Stimulated activated CD8-positive, alpha-beta memory T cell treated with anti-CD3 and anti-CD28 coated beads, Interleukin-15, amount 100 ng/mL, for 4 hours (primary cell): ENCODE measurements at regions not wholly inside any gene's neighbourhood (a gene's known extent, or its start where the extent isn't known, plus 50 kb on each side); places are given as distances from the start of the nearest gene placed in this dataset.

Source experiments
- DNase-seq, 2 donors: peaks; one replicate each; pipeline ENCODE4 v3.0.0-alpha.2; 2020; ENCODE audit warnings: low read depth in 2 of 2

DNA sequence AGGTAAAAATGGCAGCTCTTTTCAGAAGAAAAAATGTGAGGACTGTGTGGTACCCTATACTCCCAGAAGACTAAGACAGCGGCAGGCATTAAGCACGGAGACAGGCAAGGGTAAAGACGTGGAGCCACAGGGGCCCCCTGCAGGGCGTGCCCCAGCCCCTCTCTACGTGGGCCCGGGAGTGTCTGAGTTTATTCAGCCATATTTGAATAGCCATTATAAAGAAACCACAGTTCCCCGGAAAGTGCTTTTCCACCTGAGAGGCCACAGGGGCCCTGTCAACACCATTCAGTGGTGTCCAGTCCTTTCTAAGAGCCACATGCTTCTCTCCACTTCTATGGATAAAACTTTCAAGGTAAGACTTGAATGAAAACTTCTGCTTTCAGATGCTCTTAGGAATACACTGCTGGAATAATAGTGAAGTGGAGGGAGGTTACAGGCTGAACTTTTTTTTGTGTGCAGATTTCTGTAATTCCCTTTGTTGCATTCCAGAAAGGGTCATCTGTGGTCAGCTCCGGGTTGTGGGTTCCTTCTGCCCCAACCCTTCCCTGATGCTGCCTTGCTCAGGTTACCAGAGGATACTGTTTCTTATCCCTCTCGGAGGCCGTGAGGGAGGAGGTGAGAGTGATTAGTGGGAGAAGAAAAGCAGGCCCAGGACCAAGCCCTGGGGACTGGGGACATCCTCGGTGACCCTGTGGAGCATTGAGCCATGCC is 58.4 kb downstream of the SLC25A47 start:
- DNase-seq: no peak

DNA sequence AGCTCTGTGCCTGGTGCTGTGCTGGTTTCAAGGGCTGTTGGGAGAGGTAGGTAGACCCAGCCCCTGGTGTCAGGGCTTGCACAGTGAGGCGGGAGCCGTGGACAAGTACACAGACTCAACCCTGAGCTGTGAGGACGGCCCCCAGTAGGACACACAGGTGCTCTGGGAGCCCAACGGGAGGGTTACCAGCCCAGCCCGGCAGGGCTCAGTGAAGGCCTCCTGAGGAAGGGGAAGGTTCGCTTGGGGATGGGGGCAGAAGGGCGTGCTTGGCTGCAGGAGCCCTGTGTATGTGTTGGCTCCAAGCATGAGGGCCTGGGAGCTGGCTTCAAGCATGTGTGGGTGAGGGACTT is 58.9 kb downstream of the SLC25A47 start:
- no peak for DNase-seq

DNA sequence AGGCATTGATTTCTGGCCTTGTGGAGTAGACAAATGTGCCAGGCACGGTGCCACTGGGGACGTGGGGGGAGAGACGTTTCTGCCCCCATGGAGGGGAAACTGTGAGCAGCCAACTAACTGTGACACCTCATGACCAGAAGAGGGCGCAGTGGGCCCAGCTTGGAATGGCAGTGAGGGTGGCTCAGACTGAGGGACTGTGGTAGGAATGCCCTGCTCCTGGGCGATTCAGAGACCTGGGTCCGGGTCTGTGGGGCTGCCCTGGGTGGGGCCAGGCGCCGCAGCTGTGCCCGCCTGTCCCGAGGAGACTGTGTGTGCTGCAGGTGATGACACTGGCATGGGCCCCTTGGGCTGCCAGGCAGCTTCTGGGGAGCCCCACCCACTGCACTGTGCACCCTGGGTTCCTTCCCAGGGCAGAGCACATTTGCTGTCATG is 60.6 kb downstream of the SLC25A47 start:
- peak in 1 of 2 donors; percentile 39 for DNase-seq

DNA sequence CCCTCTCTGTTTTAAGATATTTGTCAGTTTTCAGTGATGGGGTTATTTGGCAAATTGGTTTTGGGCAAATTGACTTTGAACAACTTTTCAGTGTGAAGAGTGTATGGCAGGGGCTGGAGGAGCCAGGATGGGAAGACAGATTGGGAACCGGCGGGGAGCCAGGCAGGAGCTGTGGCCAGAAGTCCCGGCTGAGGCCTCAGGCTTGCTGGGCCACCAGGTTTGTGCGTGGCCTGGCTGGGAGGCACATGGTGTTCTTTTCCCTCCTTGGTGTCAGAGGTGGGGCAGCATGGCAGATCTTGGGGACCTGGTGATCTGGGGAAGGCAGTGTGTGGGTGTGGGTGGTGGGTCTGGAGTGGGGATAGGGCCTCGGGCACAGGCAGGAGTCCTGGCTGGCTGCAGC is 61.1 kb downstream of the SLC25A47 start:
- no peak for DNase-seq

DNA sequence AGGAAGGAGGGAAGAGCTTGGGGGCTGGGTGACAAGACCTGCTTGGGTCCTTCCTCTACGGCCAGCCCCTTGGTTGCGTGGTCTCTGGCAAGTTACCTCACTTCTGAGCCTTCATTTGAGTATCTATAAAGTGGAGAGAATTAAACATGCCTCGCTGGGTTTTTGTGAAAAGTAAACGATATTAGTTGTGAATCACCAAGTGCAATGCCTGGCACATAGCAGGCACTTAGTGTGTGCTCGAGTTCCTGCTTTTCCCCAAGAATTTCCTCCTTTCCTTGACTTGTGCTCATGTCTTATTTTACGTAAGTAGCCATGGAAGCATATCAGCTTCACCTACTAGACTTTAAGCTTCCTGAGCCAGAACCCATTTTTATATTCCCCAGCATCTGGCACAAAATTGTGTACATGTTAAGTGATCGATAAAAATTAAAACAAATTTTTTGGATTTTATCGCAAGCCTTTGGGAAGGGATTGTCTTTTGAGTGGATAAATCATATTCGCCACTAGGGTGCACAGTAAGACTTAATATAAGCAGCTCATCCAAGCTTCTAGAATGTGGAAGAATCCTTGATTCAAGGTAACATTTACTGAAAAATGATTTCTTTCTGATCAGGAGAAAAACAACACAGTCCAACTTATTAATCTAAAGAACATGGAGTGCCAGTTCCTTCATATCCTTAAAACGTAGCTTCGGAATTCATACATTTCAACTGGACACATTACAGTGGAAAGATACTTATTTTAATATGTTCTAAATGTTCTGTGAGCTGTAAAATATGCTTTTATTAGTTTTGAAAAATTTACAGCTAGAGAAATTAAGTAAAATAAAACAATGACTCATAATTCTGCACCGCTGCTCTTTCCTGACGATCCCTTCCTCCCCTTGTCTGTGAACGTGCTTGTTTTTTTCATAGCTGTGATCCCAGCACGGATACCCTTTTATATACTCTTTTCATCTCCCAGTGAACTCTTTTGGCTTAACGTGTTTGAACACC is 62.0 kb downstream of the SLC25A47 start:
- no peak for DNase-seq

DNA sequence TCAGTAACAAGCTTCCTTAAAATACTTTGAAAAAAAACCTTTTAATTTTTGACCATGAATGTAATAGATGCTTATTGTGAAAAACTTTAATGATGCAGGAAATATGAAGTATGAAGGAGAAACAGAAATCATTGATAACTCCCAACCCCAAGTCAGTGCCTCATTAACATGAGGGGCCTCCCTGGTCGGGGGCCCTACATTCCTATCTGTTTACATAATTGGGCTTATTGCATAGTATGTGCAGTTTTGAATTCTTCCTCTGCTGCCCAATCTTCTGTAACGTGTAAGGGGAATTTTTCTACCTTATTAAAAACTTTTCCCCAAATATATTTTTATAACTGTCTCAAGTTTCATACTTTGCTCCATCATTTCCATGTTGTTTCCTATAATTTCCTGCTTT is 63.0 kb downstream of the SLC25A47 start:
- DNase-seq: no peak

DNA sequence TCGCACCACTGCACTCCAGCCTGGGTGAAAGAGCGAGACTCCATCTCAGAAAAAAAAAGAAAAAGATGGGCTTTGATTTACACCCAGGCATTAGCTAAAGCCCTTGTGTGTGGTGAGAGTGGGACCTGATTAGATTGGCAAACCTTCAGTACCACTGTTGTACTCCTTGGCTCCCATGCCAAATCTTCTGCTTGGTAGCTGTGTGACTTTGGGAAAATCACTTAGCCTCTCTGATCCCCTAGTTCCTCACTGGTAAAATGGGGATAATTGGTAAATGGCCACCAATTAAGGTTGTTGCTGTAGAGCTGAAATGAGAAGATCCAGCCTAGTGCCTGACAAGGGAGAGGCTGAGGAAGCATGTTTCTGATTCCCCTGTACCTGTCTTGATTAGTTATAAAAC is 63.7 kb downstream of the SLC25A47 start:
- no peak for DNase-seq

DNA sequence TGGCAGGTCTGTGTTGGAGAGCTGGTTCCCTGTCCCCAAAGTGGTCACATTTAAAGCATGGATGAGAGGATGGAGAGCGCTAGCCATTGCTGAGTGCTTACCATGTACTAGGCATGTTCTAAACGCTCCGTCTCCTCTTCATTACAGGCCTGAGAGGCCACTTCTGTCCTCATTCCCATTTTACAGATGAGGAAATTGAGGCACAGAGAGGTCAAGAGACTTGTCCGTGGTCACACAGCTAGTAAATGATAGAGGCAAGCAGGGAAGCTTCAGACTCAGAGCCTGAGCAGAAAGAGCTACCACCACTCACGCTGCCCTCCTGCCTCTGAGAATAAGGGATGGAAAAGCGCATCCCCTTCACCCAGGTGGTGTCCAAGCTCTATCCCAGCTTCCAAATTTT is 64.3 kb downstream of the SLC25A47 start:
- DNase-seq: no peak

DNA sequence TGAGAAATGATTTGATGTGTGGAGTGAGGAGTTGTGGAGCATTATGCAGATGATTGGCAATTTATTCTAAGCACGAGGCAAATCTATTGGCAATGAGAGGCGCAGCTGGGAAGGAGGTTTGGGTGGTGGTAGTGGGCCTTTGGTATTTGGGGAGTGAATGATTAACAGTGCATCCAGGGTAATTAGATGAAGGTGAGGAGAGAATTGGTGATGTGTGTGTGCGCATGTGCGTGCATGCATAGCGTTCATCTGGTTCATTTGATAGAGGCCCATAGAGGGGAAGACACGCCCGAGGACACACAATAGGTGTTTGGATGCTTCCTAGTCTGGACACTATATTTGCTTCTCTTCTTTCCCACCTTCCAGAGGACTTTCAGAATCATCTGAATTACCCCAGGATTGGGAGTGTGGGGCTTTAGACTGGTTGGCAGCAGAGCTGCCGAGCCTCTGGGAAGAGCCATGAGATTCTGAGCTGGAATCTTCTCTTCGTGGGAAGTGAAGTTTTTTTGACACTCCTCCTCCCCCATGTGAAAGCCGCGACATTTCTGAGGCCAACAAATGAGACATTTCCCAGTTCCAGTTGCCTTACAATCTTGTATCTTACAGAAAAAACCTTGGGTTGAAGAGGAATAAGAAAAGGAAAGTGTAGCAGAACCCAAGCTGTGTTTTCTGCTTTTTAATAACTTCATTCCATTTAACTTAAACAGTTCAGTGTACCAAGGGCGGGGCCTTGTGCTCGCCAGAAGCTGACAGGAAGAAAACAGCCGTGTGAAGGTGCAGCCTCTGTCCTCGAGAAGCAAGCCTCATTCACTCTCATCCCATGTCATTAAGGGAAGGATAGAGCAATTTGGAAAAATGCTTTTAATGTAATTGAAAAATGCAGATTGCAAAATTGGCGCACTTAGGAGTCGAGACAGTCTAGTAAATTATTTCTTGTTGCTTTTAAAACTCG is 65.2 kb downstream of the SLC25A47 start:
- DNase-seq: no peak

DNA sequence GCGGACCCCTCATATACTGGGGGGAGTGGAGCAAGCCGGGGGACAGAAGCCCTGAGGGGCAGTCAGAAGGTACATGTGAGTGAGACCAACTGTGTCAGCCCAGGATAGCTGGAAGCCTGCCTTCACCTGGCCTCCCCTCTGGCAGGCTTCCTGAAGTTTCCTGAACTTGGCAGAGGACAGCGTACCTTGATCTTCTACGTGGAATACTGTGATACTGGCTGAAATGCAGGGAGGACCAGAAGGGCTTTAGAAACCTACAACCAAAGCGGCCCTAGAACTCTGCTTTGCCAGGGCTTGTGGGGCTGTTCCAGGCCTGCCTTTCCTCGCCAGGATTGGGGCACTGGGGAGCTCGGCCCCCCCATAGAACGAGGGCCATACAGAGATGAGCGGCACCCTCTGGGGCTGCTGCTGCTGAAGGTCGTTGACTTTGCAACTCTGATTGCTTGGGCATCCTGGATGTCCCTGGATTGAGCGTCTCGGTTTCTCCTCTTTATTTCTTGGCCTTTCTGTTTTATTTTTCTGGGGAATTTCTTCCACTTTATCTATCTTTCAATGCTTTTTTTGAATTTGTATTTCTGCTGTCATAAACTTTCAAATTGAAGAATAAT is 66.5 kb downstream of the SLC25A47 start:
- DNase-seq: no peak

DNA sequence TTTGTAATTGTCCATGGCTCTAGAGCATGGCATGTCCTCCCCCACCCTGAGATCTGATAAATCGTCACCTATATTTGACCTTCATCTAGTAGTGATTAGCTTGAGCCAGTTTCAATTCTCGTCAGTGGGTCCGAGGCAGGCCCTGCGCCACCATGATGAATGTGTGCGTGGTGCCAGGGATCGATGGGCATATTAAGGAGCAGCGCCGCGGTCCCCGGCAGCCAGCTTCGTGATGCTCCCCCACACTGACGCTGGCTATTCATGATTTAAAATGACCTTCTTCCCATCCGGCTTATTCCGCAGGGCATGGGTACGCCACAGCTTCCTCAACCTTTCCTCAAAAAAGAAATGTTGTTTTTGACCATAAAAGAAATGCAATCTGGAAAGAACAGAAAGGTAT is 68.0 kb downstream of the SLC25A47 start:
- DNase-seq: no peak

DNA sequence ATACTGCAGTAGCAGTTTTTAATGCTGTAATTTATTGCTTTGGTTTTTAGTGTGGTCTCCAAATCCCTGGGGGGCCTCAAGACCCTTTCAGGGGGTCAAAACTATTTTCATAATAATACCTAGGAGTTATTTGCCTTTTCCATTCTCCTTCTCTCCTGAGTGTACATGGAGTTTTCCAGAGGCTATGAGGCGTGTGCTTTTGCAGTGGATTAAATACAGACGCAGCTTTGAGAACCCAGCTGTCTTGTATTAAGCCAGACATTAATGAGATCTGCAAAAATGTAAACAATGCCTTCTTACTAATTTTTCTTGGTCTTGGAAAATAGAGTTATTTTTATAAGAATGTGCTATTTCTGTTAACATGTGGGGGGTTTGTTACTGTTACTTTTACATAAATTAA is 68.6 kb downstream of the SLC25A47 start:
- DNase-seq: no peak

DNA sequence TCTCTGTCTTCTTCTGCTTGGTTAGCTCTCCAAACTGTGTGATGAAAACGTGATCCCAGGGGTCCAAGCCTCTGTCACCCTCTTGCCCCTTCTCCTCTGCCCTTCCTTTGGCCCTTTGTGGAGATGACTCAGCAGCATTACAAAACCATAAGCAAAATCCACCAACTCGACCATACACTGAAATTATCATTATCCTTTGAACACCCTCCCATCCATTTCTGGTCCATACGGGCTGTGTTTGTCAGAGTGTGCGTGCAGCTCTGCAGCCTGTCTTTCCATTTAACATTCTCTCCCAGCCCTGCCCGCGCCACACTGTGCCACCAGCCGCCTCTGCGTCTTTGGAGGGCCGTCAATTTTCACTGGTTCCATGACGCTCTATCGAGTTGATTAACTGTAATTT is 69.2 kb downstream of the SLC25A47 start:
- DNase-seq: no peak

DNA sequence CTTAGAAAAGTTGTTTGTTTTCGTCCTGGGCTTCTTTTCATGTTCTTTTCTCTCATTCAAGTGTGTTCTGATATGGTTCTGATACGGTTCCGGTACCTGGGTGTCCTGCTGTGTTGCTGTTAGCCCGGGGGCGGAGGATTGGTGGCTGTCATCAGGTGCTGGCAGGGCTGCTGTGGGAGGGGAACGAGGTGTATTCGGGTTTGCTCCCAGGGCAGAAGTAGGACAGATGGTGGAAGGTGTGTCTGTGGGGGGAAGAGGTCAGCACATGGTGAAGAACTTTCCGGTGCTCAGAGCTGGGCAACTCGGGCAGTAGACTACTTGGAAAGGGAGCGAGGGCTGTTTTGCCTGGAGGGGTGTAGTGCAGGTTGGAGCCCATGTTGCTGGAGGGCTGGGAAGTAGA is 70.2 kb downstream of the SLC25A47 start:
- no peak for DNase-seq

DNA sequence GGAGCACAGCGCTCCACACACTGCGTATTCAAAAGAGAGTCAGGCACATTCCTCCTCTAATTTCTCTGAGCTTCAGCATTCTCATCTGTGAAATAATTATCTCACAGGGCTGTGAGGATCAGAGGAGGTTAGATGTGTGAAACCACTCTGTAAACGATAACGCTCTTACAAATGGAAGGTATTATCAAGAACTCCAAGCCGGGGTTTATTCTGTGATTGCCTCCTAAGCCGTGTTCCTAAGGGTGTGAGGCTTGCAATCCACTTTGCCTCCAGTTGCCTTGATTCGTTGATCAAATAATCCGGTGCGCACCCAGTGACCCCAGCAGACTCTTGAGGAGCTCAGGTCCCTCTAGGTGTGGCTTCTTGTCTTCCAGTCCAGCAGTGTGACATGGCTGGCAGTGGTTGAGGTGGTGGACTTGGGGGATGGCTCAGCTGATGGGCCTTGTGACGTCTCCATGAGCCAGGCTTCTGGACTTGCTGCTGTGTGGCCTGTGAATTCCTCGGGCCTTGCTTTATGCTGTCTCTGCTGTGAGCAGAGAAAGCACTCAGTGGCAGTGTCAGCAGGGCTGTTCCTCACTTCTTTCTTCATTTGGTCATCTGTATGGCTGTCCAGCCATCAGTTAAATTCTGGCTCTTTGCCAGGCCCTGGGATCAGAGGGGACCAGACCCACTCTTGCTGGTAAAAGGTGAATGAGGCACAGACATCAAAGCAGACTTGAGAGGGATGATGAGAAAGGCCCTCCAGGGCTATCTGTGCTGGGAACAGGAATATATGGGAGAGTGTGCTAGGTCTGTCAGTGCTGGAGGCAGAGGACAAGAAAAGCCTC is 71.0 kb downstream of the SLC25A47 start:
- DNase-seq: no peak

DNA sequence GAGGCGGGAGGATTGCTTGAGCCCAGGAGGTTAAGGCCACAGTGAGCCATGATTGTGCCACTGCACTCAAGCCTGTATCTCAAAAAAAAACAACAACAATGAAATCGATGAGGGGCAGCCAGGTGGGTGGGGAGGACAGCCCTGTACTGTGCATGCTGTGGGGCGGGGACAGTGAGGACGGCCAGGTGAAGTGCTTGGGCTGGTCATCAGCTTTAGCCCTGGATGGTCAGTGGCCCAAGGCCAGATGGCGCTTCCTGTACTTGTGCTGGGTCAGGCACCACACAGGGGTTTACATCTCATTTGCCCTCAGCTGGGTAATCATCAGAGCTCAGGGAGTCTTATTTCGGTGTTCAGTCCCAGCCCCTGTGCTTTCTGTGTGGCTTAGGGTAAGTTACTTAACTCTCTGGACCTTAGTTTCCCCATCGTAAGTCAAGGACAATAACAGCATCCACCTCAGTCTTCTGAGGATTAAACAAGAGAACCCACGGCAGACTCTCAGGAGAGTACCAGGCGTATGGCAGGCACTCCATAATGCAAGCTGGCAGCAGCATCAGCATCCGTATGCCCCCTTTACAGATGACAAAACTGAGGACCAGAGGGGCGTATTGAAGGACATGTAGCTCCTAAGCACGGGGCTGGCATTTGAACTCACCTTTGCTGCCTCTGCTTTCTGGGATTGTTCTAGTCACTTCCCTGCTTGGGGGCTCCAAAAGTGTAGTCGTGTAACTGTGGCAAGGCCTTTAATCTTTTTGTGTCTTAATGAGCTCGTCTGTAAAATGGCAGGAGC is 71.9 kb downstream of the SLC25A47 start:
- DNase-seq: no peak

DNA sequence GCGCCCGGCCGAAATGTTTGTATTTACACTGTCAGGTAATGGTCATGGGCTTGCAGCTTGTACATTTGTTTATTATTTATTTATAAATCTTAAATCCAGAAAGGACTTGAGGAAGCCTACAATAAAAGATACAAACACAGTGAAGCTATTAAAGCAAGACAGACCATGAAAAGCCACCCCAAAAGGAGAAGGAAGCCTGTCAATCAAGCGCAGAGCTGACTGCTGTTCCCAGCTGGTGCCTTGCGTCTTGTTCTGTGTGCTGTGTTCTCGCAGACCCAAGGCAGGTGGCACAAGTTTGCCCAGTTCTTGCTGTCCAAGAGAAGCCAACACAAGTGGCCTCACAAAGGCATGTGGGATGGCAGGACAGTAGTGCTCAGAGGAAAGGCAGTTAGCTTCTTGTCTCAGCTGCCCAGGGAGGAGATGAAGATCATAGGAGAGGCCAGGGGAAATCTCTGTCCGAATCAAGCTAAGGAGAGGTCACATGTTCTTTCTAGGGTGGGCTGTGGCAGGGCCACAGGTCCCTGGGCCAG is 73.2 kb downstream of the SLC25A47 start:
- DNase-seq: no peak

DNA sequence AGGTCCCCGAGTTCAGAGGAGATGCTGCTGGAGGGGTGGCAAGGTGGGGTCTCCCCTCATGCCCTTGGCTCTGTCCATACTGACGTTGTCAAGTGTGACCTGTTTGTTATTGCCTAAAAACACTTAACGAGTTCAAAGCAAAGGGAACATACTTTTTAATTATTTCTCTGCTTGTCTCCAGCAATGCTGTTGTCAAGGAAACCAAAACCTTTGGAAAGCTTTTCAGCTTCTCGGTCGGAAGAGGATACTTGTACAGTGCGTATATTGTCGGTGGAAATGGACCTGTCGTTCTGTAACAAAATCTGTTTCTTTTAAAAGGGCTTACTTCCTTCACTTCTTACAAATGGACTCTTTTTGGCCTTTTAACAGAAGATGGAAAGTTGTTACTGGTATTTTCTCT is 73.9 kb downstream of the SLC25A47 start:
- no peak for DNase-seq

DNA sequence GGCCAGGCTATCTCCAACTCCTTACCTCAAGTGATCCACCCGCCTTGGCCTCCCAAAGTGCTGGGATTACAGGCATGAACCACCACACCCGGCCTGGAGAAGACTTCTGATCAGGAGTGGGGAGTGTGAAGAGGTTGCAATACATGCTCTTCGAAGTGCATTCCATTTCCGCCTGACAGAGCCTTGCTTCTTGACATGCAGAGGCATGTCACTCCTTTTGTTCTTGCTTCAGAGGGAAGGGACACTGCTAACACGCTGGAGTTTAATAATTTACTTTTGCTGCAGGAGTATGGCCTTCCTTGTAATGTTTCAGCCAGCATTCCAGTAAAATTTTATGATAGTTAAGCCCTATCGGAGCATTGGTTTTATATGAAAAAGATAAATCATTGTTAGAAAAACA is 74.9 kb downstream of the SLC25A47 start:
- DNase-seq: no peak
